ENCODE measurements at regions not wholly inside any gene's neighbourhood (a gene's known extent, or its start where the extent isn't known, plus 50 kb on each side); places are given as distances from the start of the nearest gene placed in this dataset.

- Histone ChIP-seq H3K4me1 (no peaks in the 10 kb centered on the region), H3K9me3 (no peaks in the 10 kb centered on the region), H3K27ac (no peak overlapping the region), H3K27me3 (peaks cover 0 to 3% (median 0%) of the 10 kb centered on the region in 7 donors), H3K4me3 (no peak overlapping the region), H3K36me3 (no peaks in the 10 kb centered on the region)
- WGBS, 2 donors = 68 to 76% methylated on average over 3 of the region's 3 CpGs
- DNase-seq (no peak), ATAC-seq (no peak)
- intact Hi-C loops (cut with DNase I) = no loop called here
- TF ChIP-seq CTCF (IDR thresholded peaks at IDR 0.05) = no peak
Observed at GRCh38 chr3:154542837-154543236, 112.8 kb upstream of the GPR149 start.

GRCh38 chr3:154540950-154541604 is 111.1 kb upstream of the GPR149 start:
- Histone ChIP-seq H3K4me3 (no peak overlapping the region), H3K36me3 (no peaks in the 10 kb centered on the region), H3K27ac (no peak overlapping the region), H3K9me3 (no peaks in the 10 kb centered on the region), H3K4me1 (peaks cover 0 to 6% (median 0%) of the 10 kb centered on the region in 9 donors), H3K27me3 (peaks cover 0 to 3% (median 0%) of the 10 kb centered on the region in 7 donors)
- DNase-seq (no peak), ATAC-seq (no peak)
- WGBS, 2 donors = 72 to 83% methylated on average over 2 of the region's 2 CpGs
- intact Hi-C loops (cut with DNase I) = no loop called here
- TF ChIP-seq CTCF (IDR thresholded peaks at IDR 0.05) = no peak

GRCh38 chr3:154538566-154539360 is 108.8 kb upstream of the GPR149 start:
- no peak for DNase-seq
- no peaks in the 10 kb centered on the region for H3K36me3 ChIP-seq
- peaks cover 0 to 6% (median 0%) of the 10 kb centered on the region in 11 donors for H3K9me3 ChIP-seq
- no peak overlapping the region for H3K4me3 ChIP-seq
- no peak for ATAC-seq
- no peak overlapping the region for H3K27ac ChIP-seq
- peaks cover 0 to 6% (median 0%) of the 10 kb centered on the region in 9 donors for H3K4me1 ChIP-seq
- no peak for TF ChIP-seq CTCF (IDR thresholded peaks at IDR 0.05)
- intact Hi-C loops (cut with DNase I) = no loop called here
- 63 to 64% methylated on average over 5 of the region's 5 CpGs for WGBS, 2 donors
- H3K27me3 ChIP-seq = peaks cover 0 to 3% (median 0%) of the 10 kb centered on the region in 7 donors

- Histone ChIP-seq H3K4me3 (no peak overlapping the region), H3K27me3 (peaks cover 0 to 3% (median 0%) of the 10 kb centered on the region in 7 donors), H3K27ac (no peak overlapping the region), H3K4me1 (peaks cover 0 to 6% (median 0%) of the 10 kb centered on the region in 9 donors), H3K9me3 (peaks cover 0 to 6% (median 0%) of the 10 kb centered on the region in 11 donors), H3K36me3 (no peaks in the 10 kb centered on the region)
- intact Hi-C loops (cut with DNase I) = no loop called here
- ATAC-seq = no peak
- no peak for DNase-seq
- whole genome bisulfite sequencing, 2 donors = 70 to 83% methylated on average over 1 of the region's 1 CpG
- no peak for TF ChIP-seq CTCF (IDR thresholded peaks at IDR 0.05)
Observed at GRCh38 chr3:154536751-154537150, 106.8 kb upstream of the GPR149 start.
